ENCODE measurements at regions not wholly inside any gene's neighbourhood (a gene's known extent, or its start where the extent isn't known, plus 50 kb on each side); places are given as distances from the start of the nearest gene placed in this dataset.

GRCh38 chr7:132045002-132045401 lies 488.6 kb upstream of the PODXL start:
- no peak for TF ChIP-seq CTCF (IDR thresholded peaks at IDR 0.05)
- no peak for TF ChIP-seq POLR2A (IDR thresholded peaks at IDR 0.05)
- TF ChIP-seq POLR2AphosphoS5 (IDR thresholded peaks at IDR 0.05) = no peak
- no peak for TF ChIP-seq EP300 (IDR thresholded peaks at IDR 0.05)
